Skin epidermis (tissue), 12 donors: ENCODE measurements at regions not wholly inside any gene's neighbourhood (a gene's known extent, or its start where the extent isn't known, plus 50 kb on each side); places are given as distances from the start of the nearest gene placed in this dataset.

Experiments used
- H3K27ac ChIP-seq, 21 experiments: fragments of 200-600 bp; sonication (generic) in 11 of 21; one replicate each; pipeline ENCODE4 v1.5.0; 2020; ENCODE audit warnings: mild to moderate bottlenecking in 3 of 21, inconsistent platforms in 2 of 21, moderate library complexity in 2 of 21
- H3K4me3 ChIP-seq, 7 experiments: fragments of 200-600 bp; sonication (generic) in 2 of 7; one replicate each; pipeline ENCODE4 v1.5.0; 2020; ENCODE audit warnings: inconsistent platforms in 2 of 7, mild to moderate bottlenecking in 2 of 7, moderate library complexity in 1 of 7

DNA sequence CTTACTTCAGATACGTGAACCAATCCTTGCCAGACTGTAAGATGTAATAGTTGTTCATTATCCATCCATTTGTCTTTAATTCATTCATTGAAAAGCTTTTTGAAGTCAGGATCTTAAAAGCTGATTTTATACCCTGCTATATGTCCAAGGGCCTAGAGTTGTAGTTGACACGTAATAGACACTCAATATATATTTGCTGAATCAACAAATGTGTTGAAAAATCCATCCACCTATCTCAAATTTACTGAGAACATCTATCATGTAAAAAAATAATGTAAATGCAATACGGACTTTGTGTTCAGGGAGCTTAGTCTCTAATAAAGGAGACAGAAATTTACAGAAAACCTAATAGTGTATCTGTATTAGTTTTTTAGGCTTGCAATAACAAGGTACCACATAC lies 521.0 kb downstream of the METTL15 start:
- Histone ChIP-seq H3K4me3 (no peak overlapping the region), H3K27ac (no peak overlapping the region)

GRCh38 chr11:28628412-28628811 lies 520.2 kb downstream of the METTL15 start:
- Histone ChIP-seq H3K4me3 (no peak overlapping the region), H3K27ac (no peak overlapping the region)

DNA sequence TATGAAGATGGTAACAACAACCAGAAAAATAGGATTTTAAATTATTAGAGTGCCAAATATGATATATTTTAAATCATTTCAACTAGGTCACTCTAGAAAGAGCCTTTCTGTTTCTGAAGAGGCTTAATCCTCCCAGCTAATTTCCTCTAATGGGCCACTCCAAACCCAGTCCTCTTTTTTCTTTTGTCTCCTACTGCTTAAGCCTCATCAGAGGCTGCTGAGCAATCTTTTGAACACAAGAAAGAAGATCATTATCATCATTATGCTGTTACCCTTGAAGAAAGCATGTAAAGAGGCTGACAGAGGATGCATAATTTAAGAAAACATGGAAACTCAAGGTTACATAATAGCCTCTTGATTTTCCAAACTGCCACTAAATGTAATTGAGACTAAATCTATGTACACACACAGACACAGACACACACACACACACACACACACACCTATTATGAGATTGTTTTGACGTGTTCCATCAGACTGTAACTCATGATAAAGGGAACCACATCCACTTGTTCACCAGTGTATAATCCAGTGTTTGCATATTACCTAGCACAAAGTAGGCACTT lies 519.6 kb downstream of the METTL15 start:
- no peak overlapping the region for H3K4me3 ChIP-seq
- H3K27ac ChIP-seq: no peak overlapping the region

DNA sequence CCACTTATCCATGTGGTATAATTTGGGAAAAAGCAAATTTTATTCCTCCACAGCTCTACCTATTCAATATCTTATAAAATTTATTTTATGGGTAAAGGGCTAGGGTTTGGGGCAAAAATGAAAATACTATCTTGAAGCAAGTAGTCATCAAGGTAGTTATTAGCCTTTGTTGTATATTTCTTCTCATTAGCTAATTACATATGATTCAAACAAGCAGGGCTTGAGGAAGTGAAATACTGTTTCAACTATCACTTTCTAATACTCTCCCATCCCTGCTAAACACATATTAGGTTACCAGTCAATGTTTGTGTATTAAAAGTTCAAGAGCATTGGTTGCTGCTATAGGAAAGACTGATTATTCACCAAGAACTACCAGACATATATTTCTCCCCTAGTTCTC lies 517.3 kb downstream of the METTL15 start:
- Histone ChIP-seq H3K27ac (no peak overlapping the region), H3K4me3 (no peak overlapping the region)

DNA sequence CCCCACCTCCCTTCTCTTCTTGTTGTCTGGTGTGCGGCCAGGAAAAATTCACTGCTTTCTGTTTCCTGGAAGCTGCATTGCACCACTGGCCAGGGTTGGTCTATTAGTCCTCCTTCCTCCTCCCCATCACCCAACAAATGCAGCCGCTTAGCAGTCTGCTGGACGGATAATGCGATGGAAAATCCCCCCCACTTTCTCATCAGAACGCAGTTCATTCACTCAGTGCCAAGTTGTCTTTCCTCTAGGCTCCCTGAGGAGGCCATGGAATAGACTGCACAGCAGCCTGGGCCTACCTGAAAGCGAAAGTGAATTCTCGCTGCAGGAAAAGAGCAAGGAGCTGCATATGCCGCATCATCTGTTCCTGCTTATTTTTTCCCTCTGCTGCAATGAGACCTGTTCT lies 513.6 kb downstream of the METTL15 start:
- Histone ChIP-seq H3K4me3 (no peak overlapping the region), H3K27ac (peak overlapping the region in 1 of 21 experiments; percentile 3)

DNA sequence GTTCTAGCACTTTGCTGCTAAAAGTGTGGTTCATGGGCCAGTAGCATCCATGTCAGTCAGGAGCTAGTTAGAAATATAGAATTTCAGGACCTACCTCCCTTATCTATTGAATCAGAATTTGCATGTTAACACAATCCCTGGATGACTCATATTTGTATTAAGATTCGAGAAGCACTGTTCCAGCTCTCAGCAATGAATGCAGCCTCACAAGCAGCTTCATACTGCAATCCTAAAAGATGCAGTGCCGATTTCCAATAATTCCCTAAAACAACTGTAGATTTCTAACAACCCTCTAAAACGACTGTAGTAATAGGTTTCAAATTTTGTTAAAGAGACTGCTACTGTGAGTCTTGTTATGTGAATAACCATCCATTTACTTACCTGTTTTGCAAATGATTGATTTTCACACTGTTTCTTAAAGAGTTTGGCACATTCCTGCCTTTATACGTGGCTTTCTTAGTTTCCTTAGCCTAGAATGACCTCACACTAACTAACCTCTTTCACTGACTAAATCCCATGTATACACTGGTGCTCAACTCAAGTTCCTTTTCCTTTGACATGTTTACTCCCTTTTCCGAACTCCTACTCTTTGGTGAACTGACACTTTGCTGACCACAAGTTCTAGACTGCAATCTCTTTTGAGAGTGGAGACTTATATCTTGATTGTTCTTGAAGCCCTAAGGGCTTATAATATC lies 511.8 kb downstream of the METTL15 start:
- no peak overlapping the region for H3K27ac ChIP-seq
- no peak overlapping the region for H3K4me3 ChIP-seq

- Histone ChIP-seq H3K4me3 (no peak overlapping the region), H3K27ac (no peak overlapping the region)
Observed at GRCh38 chr11:28618416-28618815, 510.2 kb downstream of the METTL15 start.

- Histone ChIP-seq H3K27ac (no peak overlapping the region), H3K4me3 (no peak overlapping the region)
Observed at GRCh38 chr11:28616160-28616965, 508.2 kb downstream of the METTL15 start.

DNA sequence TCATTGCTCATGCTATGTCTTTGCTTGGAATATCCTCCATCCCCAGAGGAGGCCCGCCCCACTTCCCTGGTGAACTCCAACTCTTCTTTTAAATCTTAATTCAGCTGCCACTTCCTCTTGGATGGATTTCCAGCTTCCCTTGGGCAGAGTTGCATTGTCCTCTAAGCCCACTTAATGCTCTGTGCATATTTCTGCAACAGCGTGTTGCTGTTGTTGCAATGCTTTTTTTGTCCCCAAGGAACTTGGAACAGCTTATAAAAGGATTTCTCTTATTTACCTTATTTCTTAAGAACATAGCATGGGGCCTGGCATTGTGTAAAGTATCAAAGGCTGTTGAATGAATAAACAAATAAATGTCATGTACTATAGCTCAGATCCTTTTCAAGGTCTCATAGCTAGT lies 507.4 kb downstream of the METTL15 start:
- Histone ChIP-seq H3K27ac (no peak overlapping the region), H3K4me3 (no peak overlapping the region)

DNA sequence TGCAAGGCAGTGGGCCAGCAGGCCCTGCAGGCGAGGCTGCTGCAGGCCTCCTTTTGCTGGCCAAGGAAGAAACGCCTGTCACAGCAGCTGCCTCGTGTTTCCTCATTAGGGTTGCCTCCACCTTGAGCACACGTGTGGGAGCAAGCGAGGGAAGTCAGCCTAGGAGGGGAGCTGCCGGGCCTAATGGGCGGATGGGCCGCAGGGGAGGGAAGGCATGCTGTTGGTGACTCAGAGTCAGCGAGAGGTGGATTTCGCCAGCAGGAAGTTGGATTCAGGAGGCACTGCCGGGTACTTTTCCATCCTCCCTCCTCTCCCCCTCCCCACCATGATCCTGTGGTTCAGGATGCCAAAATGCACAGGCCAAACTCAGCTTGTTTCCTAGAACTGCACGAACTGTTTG lies 498.7 kb downstream of the METTL15 start:
- no peak overlapping the region for H3K27ac ChIP-seq
- no peak overlapping the region for H3K4me3 ChIP-seq

GRCh38 chr11:28599656-28600055 lies 491.5 kb downstream of the METTL15 start:
- Histone ChIP-seq H3K27ac (no peak overlapping the region), H3K4me3 (no peak overlapping the region)

DNA sequence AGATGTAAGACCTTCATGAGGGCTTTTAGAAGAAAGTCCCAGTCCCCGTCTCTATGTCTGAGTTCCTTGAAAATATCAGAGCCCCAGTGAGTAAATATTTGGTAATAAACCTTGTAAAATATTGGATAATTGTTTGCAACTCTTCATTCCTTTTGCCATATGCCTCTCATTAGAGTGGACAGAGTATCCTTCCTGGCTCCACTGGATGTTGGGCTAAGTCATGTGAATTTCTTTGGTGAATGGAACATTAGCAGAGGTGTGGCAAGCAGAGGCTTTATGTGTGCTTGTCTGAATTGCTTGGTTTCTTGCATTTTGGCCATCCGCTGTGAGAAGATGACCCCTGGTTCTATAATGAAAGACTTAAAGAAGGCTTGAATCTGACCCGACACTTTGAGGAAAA lies 490.3 kb downstream of the METTL15 start:
- Histone ChIP-seq H3K4me3 (no peak overlapping the region), H3K27ac (no peak overlapping the region)

- Histone ChIP-seq H3K4me3 (no peak overlapping the region), H3K27ac (no peak overlapping the region)
Observed at GRCh38 chr11:28596816-28597215, 488.6 kb downstream of the METTL15 start.

GRCh38 chr11:28592141-28592540 lies 484.0 kb downstream of the METTL15 start:
- H3K27ac ChIP-seq: no peak overlapping the region
- H3K4me3 ChIP-seq: no peak overlapping the region

DNA sequence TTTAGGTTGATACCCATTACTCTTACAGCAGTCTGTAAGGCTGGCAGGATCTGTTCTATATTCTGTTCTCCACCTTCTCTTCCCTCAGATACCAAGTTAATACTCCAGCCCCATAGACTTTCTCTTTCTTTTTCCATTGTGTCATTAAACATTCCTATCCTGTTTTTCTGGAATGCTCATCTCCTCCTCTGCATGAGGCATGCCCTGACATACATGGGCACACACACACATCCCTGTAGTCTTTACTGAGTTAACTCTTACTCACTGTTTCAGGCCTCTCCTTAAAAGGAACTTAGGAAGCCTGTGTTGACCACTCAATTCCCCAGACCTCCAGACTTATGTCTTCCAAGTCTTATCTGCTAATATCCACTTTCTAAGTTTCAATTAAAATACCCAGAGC lies 476.8 kb downstream of the METTL15 start:
- H3K27ac ChIP-seq: no peak overlapping the region
- no peak overlapping the region for H3K4me3 ChIP-seq

- Histone ChIP-seq H3K27ac (no peak overlapping the region), H3K4me3 (no peak overlapping the region)
Observed at GRCh38 chr11:28582506-28582905, 474.3 kb downstream of the METTL15 start.

DNA sequence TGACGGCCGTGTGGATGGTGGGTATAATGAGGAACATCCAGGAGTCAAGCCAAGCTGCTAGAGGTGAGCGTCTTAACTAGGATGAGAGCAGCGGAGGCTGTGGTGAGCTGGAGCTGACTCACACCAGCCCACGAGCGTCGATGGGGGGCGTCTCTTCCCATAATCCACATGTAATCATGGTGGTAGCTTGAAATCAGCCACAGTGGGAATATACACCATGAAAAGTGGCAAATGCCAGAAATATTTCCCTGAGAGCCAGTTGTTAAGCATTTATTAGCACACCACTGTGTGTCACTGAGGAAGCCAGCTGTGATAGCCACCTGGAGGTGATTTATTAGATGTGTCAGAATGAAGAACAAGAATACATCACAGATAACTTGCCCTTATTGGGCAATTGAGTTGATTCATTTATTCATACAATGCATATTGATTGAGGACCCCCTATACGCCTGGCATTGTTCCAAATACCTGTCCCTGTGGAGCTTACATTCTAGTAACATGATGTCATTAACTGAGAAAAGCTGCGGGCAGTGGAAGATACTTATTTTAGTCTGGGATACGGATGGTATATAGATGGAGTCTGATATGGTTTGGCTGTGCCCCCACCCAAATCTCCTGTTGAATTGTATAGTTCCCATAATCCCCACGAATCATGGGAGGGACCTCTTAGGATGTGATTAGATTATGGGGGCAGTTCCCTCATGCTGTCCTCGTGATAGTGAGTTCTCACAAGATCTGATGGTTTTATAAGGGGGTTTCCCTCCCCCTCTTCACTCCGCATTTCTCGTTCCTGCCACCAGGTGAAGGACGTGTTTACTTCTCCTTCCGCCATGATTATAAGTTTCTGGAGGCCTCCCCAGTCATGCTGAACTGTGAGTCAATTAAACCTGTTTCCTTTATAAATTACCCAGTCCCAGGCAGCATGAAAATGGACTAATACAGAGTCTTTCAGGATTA lies 473.4 kb downstream of the METTL15 start:
- no peak overlapping the region for H3K27ac ChIP-seq
- no peak overlapping the region for H3K4me3 ChIP-seq

DNA sequence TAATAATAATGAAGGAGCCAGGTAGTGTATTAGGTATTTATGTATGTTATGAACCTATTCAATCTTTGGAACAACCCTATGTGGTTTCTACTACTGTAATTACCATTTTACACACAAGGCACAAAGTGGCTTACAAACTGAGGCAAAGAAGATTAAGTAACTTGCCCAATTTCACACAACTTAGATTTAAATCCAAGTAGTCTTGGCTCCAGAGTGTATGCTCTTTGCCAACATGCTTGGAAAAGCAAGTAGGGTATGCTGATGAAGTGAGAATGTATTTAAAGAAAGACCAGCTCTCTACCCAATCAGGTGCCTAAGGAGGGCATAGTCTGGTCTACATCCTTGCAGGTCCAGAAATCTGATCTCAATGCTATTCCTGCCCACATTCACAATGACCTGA lies 463.2 kb downstream of the METTL15 start:
- H3K27ac ChIP-seq: no peak overlapping the region

DNA sequence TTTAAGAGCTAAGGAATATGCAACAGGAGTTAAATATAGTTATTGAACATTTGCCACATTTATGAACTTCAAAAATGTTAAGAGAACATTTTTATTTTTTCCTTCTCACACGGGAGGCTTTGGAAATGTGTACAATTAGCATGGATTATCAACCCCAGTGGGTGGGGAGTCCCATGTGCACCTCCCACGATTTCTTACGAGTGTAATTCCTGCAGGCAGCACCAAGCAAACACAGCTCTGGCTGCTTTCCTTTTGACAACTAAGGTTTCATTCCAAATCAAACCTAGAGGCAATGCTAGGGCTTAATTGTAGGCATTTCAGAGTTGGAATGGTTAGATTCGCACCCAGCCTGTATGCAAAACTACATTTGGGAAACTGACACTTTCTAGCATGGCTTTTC lies 460.9 kb downstream of the METTL15 start:
- Histone ChIP-seq H3K4me3 (no peak overlapping the region), H3K27ac (no peak overlapping the region)

More for the DNA sequence above, 463.2 kb downstream of the METTL15 start:
- H3K4me3 ChIP-seq: no peak overlapping the region
